ENCODE measurements at regions not wholly inside any gene's neighbourhood (a gene's known extent, or its start where the extent isn't known, plus 50 kb on each side); places are given as distances from the start of the nearest gene placed in this dataset.

- DNase-seq (ENCODE audit: low read depth): no peak
Observed at GRCh38 chr6:22056398-22056797, 240.4 kb downstream of the PRL start.

- DNase-seq (ENCODE audit: low read depth): no peak
Observed at GRCh38 chr6:22057962-22058361, 238.9 kb downstream of the PRL start.

- no peak for DNase-seq (ENCODE audit: low read depth)
Observed at GRCh38 chr6:22059126-22059525, 237.7 kb downstream of the PRL start.

GRCh38 chr6:22059946-22060345 is 236.9 kb downstream of the PRL start:
- DNase-seq (ENCODE audit: low read depth): no peak

- DNase-seq (ENCODE audit: low read depth): no peak
Observed at GRCh38 chr6:22062807-22063408, 233.9 kb downstream of the PRL start.

GRCh38 chr6:22064558-22064957 is 232.3 kb downstream of the PRL start:
- DNase-seq (ENCODE audit: low read depth): no peak

- DNase-seq (ENCODE audit: low read depth): no peak
Observed at GRCh38 chr6:22067122-22067521, 229.7 kb downstream of the PRL start.

- no peak for DNase-seq (ENCODE audit: low read depth)
Observed at GRCh38 chr6:22067671-22068070, 229.2 kb downstream of the PRL start.

GRCh38 chr6:22068561-22069305 is 228.1 kb downstream of the PRL start:
- no peak for DNase-seq (ENCODE audit: low read depth)

GRCh38 chr6:22069306-22069800 is 227.5 kb downstream of the PRL start:
- DNase-seq (ENCODE audit: low read depth): no peak

GRCh38 chr6:22071270-22072041 is 225.4 kb downstream of the PRL start:
- DNase-seq (ENCODE audit: low read depth): peak; percentile 50

GRCh38 chr6:22072949-22073348 is 223.9 kb downstream of the PRL start:
- no peak for DNase-seq (ENCODE audit: low read depth)

- no peak for DNase-seq (ENCODE audit: low read depth)
Observed at GRCh38 chr6:22073516-22074198, 223.2 kb downstream of the PRL start.

- no peak for DNase-seq (ENCODE audit: low read depth)
Observed at GRCh38 chr6:22078288-22078687, 218.5 kb downstream of the PRL start.

- no peak for DNase-seq (ENCODE audit: low read depth)
Observed at GRCh38 chr6:22078802-22079545, 217.9 kb downstream of the PRL start.

- no peak for DNase-seq (ENCODE audit: low read depth)
Observed at GRCh38 chr6:22079783-22080182, 217.1 kb downstream of the PRL start.

GRCh38 chr6:22081709-22082108 is 215.1 kb downstream of the PRL start:
- DNase-seq (ENCODE audit: low read depth): no peak

- DNase-seq (ENCODE audit: low read depth): no peak
Observed at GRCh38 chr6:22082218-22082617, 214.6 kb downstream of the PRL start.

- no peak for DNase-seq (ENCODE audit: low read depth)
Observed at GRCh38 chr6:22083119-22083518, 213.7 kb downstream of the PRL start.

GRCh38 chr6:22087960-22088706 is 208.7 kb downstream of the PRL start:
- DNase-seq (ENCODE audit: low read depth): no peak

Measured in HT1080 (cell line).